Stomach smooth muscle (tissue), 2 donors: ENCODE measurements at regions not wholly inside any gene's neighbourhood (a gene's known extent, or its start where the extent isn't known, plus 50 kb on each side); places are given as distances from the start of the nearest gene placed in this dataset.
"Not testable (repeated sequence)": the region's sequence is repeated elsewhere in the genome, so short reads cannot be mapped to it uniquely, and the experiment has no call there.

ENCODE experiments used
- H3K27ac ChIP-seq: one replicate; pipeline ENCODE4 v1.7.0; 2013; ENCODE audit warnings: mild to moderate bottlenecking, low read length, inconsistent platforms
- H3K27me3 ChIP-seq, 2 donors: one replicate each; pipeline ENCODE4 v1.7.0; 2013; ENCODE audit warnings: low read length in 2 of 2; ENCODE audit not compliant: insufficient read depth in 2 of 2, control insufficient read depth in 1 of 2
- H3K36me3 ChIP-seq, 2 donors: one replicate each; pipeline ENCODE4 v1.7.0; 2013; ENCODE audit warnings: low read length in 2 of 2; ENCODE audit not compliant: control insufficient read depth in 2 of 2, insufficient read depth in 2 of 2
- H3K4me1 ChIP-seq: one replicate; pipeline ENCODE4 v1.7.0; 2013; ENCODE audit warnings: low read length; ENCODE audit not compliant: control insufficient read depth, insufficient read depth
- H3K4me3 ChIP-seq, 2 donors: one replicate each; pipeline ENCODE4 v1.7.0; 2013; ENCODE audit warnings: low read length in 2 of 2
- H3K9ac ChIP-seq, 2 donors: one replicate each; pipeline ENCODE4 v1.7.0; 2013; ENCODE audit warnings: low read length in 2 of 2, mild to moderate bottlenecking in 1 of 2
- H3K9me3 ChIP-seq, 2 donors: one replicate each; pipeline ENCODE4 v1.7.0; 2013; ENCODE audit warnings: low read length in 2 of 2; ENCODE audit not compliant: control insufficient read depth in 2 of 2
- donor health status: healthy.
- donor health status: Pancreatic carcinoma.

DNA sequence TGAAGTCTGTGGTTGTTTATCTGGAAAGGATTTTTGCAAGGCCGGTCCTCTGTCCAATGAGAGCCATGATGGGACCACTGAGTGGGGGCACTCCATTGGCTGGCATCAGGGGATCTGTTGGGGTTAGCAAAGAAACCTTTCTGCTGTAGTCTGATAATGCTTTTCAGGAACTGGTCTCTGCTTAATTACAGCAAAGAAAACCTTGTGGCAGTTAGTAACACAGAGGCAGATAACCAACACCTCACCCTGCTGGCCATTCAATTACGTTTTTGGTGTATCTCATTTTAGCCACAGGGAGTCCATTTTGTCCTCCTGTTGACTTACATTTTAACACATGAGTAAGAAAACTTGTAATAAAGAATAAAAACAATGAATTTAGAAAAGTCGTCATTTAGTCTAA is 629.3 kb upstream of the MDGA2 start:
- Histone ChIP-seq H3K4me1 (no peaks in the 10 kb centered on the region), H3K4me3 (no peak overlapping the region), H3K36me3 (no peaks in the 10 kb centered on the region), H3K27me3 (no peaks in the 10 kb centered on the region), H3K27ac (no peak overlapping the region), H3K9me3 (no peaks in the 10 kb centered on the region), H3K9ac (no peak overlapping the region)

DNA sequence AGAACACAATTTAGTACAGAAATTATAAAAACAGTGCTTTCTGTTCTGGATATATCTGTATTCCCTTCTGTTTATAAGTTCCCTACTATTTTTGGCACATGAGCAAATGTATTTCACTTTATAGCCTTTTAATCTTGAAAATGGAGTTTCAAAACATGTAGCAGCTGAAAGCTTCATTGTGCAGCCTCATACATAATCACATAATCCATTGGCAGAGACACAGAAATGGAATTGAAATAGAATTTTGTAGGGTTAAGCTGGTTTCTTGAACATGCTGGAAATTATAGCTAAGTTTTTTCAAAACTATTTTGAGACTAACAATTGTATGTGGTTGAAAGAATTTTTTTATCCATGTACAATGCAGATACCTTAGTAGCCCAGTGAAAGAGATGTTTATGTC is 614.3 kb upstream of the MDGA2 start:
- no peaks in the 10 kb centered on the region for H3K27me3 ChIP-seq
- no peak overlapping the region for H3K9ac ChIP-seq
- no peak overlapping the region for H3K27ac ChIP-seq
- no peaks in the 10 kb centered on the region for H3K4me1 ChIP-seq
- no peak overlapping the region for H3K4me3 ChIP-seq
- H3K36me3 ChIP-seq: no peaks in the 10 kb centered on the region
- H3K9me3 ChIP-seq: no peaks in the 10 kb centered on the region

DNA sequence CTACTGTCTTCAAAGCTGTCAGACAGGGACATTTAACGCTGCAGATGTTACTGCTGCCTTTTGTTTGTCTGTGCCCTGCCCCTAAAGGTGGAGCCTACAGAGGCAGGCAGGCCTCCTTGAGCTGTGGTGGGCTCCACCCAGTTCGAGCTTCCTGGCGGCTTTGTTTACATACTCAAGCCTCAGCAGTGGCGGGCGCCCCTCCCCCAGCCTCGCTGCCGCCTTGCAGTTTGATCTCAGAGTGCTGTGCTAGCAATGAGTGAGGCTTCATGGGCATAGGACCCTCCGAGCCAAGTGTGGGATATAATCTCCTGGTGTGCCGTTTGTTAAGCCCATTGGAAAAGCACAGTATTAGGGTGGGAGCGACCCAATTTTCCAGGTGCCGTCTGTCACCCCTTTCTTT is 609.8 kb upstream of the MDGA2 start:
- not testable (repeated sequence) for H3K4me1 ChIP-seq, H3K9me3 ChIP-seq, H3K27me3 ChIP-seq, H3K9ac ChIP-seq, H3K36me3 ChIP-seq, H3K27ac ChIP-seq, H3K4me3 ChIP-seq

DNA sequence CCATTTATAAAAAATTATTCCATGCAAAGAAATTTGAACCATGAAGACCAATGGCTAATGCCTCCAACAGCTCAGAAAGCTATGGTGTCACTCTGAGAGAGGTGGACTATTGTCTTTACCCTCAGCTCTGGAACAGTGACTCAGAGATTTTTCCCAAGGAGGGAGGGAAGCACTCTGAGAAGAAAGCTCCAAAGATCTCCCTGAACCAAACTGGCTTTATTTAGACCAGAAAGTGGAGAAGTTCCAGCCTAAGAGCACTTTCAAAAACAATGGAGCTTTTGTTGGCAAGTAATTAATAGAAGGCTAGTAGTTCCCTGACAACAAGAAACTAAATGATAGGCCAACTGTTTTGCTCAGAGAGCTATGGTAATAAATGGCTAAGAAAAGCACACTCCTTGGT is 599.9 kb upstream of the MDGA2 start:
- Histone ChIP-seq H3K4me3 (no peak overlapping the region), H3K9me3 (no peaks in the 10 kb centered on the region), H3K36me3 (no peaks in the 10 kb centered on the region), H3K9ac (no peak overlapping the region), H3K27ac (peak overlapping the region; percentile 26), H3K4me1 (no peaks in the 10 kb centered on the region), H3K27me3 (no peaks in the 10 kb centered on the region)

DNA sequence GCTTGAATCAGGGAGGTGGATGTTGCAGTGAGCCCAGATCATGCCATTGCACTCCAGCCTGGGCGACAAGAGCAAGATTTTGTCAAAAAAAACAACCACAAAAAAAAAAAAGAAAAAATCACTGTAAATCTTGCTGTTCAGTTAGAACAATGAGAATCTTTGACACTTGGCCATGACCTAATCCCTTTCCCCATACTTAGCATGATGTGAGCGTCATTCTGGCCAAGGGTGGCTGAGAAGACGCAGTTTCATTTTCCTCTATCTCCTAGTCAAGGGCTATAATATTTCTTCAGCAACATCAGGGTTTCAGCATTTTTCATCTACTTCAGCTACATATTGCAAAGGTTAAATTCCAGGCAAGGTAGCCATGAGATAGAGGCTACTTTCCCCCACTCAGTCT is 599.4 kb upstream of the MDGA2 start:
- peak overlapping the region; percentile 26 for H3K27ac ChIP-seq
- H3K4me1 ChIP-seq: no peaks in the 10 kb centered on the region
- H3K36me3 ChIP-seq: no peaks in the 10 kb centered on the region
- no peaks in the 10 kb centered on the region for H3K27me3 ChIP-seq
- no peak overlapping the region for H3K9ac ChIP-seq
- no peaks in the 10 kb centered on the region for H3K9me3 ChIP-seq
- no peak overlapping the region for H3K4me3 ChIP-seq

DNA sequence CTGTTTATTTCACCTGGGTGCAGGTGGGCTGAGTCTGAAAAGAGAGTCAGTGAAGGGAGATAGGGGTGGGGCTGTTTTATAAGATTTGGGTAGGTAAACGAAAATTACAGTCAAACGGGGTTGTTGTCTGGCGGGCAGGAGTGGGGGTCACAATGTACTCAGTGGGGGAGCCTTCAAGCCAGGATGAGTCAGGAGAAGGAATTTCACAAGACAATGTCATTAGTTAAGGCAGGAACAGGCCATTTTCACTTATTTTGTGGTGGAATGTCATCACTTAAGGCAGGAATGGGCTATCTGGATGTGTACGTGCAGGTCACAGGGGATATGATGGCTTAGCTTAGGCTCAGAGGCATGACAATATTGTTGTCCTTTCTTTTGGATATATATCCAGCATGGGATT is 592.5 kb upstream of the MDGA2 start:
- H3K27me3 ChIP-seq, H3K36me3 ChIP-seq, H3K9ac ChIP-seq, H3K27ac ChIP-seq, H3K4me1 ChIP-seq, H3K4me3 ChIP-seq, H3K9me3 ChIP-seq: not testable (repeated sequence)

DNA sequence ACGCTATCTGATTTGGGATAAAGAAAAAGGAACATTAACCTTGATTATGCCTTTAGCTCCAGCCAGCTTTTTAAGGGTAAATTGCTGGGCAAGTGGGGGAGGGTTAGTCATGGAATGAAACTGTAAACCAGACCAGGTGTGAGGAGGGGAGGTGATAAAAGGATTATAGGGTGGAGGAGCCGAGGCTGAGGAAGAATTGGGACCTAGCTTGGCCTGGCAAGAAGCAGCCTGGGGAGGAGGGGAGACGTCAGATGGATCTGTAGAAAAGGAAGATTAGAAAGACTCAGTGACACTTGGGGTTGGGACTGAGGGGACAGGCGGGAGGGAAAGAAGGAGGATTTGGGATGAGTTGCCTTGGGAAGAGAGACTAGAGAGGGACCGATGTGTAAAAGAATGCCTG is 590.8 kb upstream of the MDGA2 start:
- not testable (repeated sequence) for H3K4me3 ChIP-seq, H3K4me1 ChIP-seq, H3K27me3 ChIP-seq, H3K36me3 ChIP-seq, H3K9me3 ChIP-seq, H3K27ac ChIP-seq, H3K9ac ChIP-seq

DNA sequence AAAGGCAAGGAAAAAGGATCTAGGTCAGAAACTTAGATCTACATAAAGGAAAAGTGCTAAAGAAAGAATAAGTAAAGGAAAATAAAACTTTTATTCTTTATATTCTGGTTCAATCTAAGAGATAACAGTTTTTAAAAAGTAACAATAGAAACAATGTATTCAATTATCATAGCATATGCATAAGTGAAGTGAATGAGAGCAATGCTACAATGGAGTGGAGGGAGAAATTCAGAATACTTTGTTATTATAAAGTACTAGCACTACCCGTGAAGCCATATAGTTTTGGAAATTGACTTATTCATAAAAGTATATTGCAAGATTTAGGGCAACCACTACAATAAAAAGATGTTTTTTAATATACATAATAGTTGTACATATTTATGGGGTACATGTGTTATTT is 586.0 kb upstream of the MDGA2 start:
- Histone ChIP-seq H3K4me3 (no peak overlapping the region), H3K27me3 (no peaks in the 10 kb centered on the region), H3K9ac (no peak overlapping the region)

DNA sequence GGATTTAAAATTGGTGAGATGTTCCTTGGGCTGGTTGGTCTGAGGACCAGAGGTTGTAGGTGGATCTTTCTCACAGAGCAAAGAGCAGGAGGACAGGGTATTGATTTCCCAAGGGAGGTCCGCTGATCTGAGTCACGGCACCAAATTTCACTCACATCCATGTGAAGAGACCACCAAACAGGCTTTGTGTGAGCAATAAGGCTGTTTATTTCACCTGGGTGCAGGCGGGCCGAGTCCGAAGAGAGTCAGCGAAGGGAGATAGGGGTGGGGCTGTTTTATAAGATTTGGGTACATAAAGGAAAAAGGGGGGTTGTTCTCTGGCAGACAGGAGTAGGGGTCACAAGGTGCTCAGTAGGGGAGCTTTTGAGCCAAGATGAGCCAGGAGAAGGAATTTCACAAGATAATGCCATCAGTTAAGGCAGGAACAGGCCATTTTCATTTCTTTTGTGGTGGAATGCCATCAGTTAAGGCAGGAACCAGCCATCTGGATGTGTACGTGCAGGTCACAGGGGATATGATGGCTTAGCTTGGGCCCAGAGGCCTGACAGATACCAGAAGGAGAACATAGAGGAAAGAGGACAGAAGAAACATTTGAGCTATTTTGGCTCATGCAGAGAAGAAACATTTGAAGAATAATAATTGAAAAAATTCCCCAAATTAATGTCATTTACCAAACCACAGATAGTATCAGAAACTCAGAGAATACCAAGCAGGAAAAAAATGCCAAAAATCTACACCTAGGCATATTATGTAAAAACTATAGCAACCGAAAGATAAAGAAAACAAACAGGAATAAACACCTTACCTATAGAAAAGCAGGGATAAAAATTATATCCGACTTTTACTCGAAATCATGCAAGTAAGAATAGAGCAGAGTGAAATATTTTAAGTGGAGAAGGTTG is 585.2 kb upstream of the MDGA2 start:
- not testable (repeated sequence) for H3K9me3 ChIP-seq, H3K36me3 ChIP-seq, H3K4me1 ChIP-seq, H3K9ac ChIP-seq, H3K27me3 ChIP-seq, H3K4me3 ChIP-seq, H3K27ac ChIP-seq

More for the DNA sequence above, 586.0 kb upstream of the MDGA2 start:
- Histone ChIP-seq H3K36me3 (no peaks in the 10 kb centered on the region), H3K9me3 (no peaks in the 10 kb centered on the region), H3K27ac (no peak overlapping the region), H3K4me1 (no peaks in the 10 kb centered on the region)

DNA sequence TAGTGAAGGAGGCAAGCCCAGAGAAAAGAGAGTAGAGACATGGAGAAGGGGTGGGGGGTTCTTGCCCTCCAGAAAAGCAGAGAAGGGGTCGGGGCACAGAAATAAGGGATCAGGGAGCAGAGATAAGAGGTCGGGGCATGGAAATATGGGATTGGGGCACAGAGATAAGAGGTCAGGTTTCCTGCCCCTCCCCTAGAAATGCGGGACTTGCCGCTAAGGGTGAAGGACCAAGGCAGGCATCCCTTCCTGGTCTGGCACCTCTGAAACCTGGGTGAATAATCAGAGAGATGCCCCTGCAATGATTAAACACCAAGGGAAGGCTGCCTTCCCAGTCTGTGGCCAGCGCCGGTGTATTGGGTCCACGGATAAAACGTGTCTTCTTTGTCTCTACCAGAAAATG is 584.5 kb upstream of the MDGA2 start:
- not testable (repeated sequence) for H3K4me1 ChIP-seq, H3K9ac ChIP-seq, H3K27ac ChIP-seq, H3K4me3 ChIP-seq, H3K36me3 ChIP-seq, H3K9me3 ChIP-seq, H3K27me3 ChIP-seq

DNA sequence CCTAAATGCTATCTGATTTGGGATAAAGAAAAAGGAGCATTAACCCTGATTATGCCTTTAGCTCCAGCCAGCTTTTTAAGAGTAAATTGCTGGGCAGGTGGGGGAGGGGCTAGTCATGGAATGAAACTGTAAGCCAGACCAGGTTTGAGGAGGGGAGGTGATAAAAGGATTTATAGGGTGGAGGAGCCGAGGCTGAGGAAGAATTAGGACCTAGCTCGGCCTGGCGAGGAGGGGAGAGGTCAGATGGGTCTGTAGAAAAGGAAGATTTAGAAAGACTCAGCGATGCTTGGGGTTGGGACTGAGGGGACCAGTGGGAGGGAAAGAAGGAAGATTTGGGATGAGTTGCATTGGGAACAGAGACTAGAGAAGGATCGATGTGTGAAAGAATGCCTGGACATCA is 583.8 kb upstream of the MDGA2 start:
- H3K9ac ChIP-seq, H3K27ac ChIP-seq, H3K27me3 ChIP-seq, H3K36me3 ChIP-seq, H3K4me1 ChIP-seq, H3K9me3 ChIP-seq, H3K4me3 ChIP-seq: not testable (repeated sequence)
